ENCODE measurements at regions not wholly inside any gene's neighbourhood (a gene's known extent, or its start where the extent isn't known, plus 50 kb on each side); places are given as distances from the start of the nearest gene placed in this dataset.

GRCh38 chr3:117751651-117752050 lies 1042.1 kb downstream of the TUSC7 start:
- intact Hi-C loops (cut with micrococcal nuclease; ENCODE audit: unreplicated experiment) = no loop called here
- CTCF ChIA-PET = no interaction called here
- Mint-ChIP-seq H3K4me3 (ENCODE audit: low read depth, unreplicated experiment) (no peak overlapping the region), H3K27me3 (ENCODE audit: unreplicated experiment) (no peaks in the 10 kb centered on the region), H3K27ac (ENCODE audit: unreplicated experiment) (no peak overlapping the region), H3K9me3 (ENCODE audit: low read depth, unreplicated experiment) (no peaks in the 10 kb centered on the region), H3K4me1 (ENCODE audit: low read depth, unreplicated experiment) (no peaks in the 10 kb centered on the region), H3K36me3 (ENCODE audit: insufficient read depth, unreplicated experiment) (no peaks in the 10 kb centered on the region)
- BruUV-seq (replicated peaks) = no TSS peak
- no peak for TF ChIP-seq CTCF (IDR thresholded peaks at IDR 0.05; ENCODE audit: unreplicated experiment)
- no peak for DNase-seq

- intact Hi-C loops (cut with micrococcal nuclease; ENCODE audit: unreplicated experiment) = no loop called here
- Mint-ChIP-seq H3K4me1 (ENCODE audit: low read depth, unreplicated experiment) (no peaks in the 10 kb centered on the region), H3K36me3 (ENCODE audit: insufficient read depth, unreplicated experiment) (no peaks in the 10 kb centered on the region), H3K27me3 (ENCODE audit: unreplicated experiment) (no peaks in the 10 kb centered on the region), H3K27ac (ENCODE audit: unreplicated experiment) (no peak overlapping the region), H3K9me3 (ENCODE audit: low read depth, unreplicated experiment) (no peaks in the 10 kb centered on the region), H3K4me3 (ENCODE audit: low read depth, unreplicated experiment) (no peak overlapping the region)
- no peak for TF ChIP-seq CTCF (IDR thresholded peaks at IDR 0.05; ENCODE audit: unreplicated experiment)
- no TSS peak for BruUV-seq (replicated peaks)
- CTCF ChIA-PET = no interaction called here
- DNase-seq = no peak
These were observed 1043.6 kb downstream of the TUSC7 start for GRCh38 chr3:117752984-117753717.

GRCh38 chr3:117754058-117754457 lies 1044.5 kb downstream of the TUSC7 start:
- Mint-ChIP-seq H3K27me3 (ENCODE audit: unreplicated experiment) (no peaks in the 10 kb centered on the region), H3K36me3 (ENCODE audit: insufficient read depth, unreplicated experiment) (no peaks in the 10 kb centered on the region), H3K4me1 (ENCODE audit: low read depth, unreplicated experiment) (no peaks in the 10 kb centered on the region), H3K27ac (ENCODE audit: unreplicated experiment) (no peak overlapping the region), H3K9me3 (ENCODE audit: low read depth, unreplicated experiment) (no peaks in the 10 kb centered on the region), H3K4me3 (ENCODE audit: low read depth, unreplicated experiment) (no peak overlapping the region)
- CTCF ChIA-PET = no interaction called here
- intact Hi-C loops (cut with micrococcal nuclease; ENCODE audit: unreplicated experiment) = no loop called here
- no peak for TF ChIP-seq CTCF (IDR thresholded peaks at IDR 0.05; ENCODE audit: unreplicated experiment)
- no TSS peak for BruUV-seq (replicated peaks)
- DNase-seq = no peak

GRCh38 chr3:117754841-117755240 lies 1045.3 kb downstream of the TUSC7 start:
- H3K27ac Mint-ChIP-seq (ENCODE audit: unreplicated experiment) = no peak overlapping the region
- CTCF ChIA-PET = no interaction called here
- H3K9me3 Mint-ChIP-seq (ENCODE audit: low read depth, unreplicated experiment) = no peaks in the 10 kb centered on the region
- no peak overlapping the region for H3K4me3 Mint-ChIP-seq (ENCODE audit: low read depth, unreplicated experiment)
- no TSS peak for BruUV-seq (replicated peaks)
- no peaks in the 10 kb centered on the region for H3K4me1 Mint-ChIP-seq (ENCODE audit: low read depth, unreplicated experiment)
- H3K27me3 Mint-ChIP-seq (ENCODE audit: unreplicated experiment) = no peaks in the 10 kb centered on the region
- H3K36me3 Mint-ChIP-seq (ENCODE audit: insufficient read depth, unreplicated experiment) = no peaks in the 10 kb centered on the region
- DNase-seq = no peak
- TF ChIP-seq CTCF (IDR thresholded peaks at IDR 0.05; ENCODE audit: unreplicated experiment) = no peak
- intact Hi-C loops (cut with micrococcal nuclease; ENCODE audit: unreplicated experiment) = no loop called here
